GM19043 (cell line): ENCODE measurements at regions not wholly inside any gene's neighbourhood (a gene's known extent, or its start where the extent isn't known, plus 50 kb on each side); places are given as distances from the start of the nearest gene placed in this dataset.

Experiments used
- ATAC-seq: cut with Tn5 transposase; IDR thresholded peaks from one replicate; pipeline ENCODE4 v1.9.1; 2021; ENCODE audit warnings: low read depth; ENCODE audit not compliant: unreplicated experiment

GRCh38 chr6:148218542-148219258 lies 123.9 kb upstream of the SASH1 start:
- no peak for ATAC-seq

DNA sequence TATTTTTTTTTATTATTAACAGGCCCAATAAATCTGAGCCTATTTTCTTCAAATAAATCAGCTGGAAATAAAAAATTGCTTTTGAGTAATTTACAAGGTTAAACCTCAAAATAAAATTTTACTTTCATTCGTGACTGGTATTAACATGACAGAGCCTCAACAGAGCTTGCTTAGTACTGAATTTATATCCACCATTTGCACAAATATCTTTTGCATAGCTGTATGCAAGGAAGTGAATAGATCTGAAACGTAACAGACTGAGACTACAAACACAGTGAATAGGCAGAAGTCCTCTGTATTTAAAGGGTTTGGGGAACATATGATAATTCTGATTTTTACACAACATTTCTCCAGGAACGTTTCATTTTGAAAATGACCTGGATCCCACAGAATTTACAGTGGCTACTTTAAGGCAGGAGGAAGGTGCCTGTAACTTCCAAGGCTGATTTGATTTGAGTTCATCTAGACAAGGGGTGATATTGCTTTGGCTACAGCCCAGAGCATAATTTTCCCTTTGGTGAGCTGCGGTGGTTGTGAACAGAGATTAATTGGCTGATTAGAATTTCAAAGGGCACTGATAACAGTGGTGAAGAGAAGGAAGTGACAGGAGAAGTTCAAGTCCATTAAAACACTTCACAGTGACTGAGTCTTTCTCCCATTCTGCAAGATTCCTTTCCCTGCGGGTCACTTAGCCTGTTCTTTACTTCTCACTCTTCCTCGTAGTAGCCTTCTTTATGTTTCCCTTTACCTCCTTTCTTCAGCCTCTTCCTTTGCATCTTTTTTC lies 121.2 kb upstream of the SASH1 start:
- ATAC-seq: no peak

DNA sequence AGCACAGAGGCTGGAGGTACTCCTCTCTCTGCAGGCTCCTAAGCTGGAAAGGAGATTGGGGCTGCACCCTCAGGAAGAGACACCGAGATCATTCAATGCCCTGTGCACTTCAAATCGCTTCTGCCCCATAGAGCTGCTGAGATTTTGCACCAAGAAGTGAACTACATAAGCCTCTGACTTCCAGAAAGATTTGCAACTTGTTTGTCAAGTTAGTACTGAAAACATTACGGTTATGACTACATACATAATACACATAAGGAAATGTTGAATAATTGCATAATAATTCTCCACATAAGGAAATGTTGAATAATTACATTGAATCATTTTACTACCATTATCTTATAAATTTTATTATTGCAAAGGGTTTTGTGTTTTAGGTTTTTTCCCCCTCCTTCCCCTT lies 120.3 kb upstream of the SASH1 start:
- ATAC-seq: no peak

DNA sequence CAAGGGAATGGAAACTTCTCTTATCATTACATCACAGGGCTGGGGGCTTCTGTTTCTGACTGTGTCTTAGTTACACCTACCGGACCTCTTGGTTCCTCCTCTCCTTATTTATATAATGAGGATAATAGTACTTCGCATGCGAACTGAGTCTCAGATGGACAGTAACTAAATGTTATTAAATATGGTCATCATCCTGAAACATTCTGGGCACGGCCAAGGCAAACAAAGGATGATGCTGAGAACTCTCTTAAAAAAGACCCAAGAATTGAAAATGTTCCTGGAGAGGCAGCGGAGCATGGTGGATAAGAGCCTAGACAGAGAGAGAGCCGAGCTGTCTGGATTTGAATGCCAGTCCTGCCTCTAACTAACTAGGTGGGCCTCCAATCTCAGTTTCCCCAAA lies 119.8 kb upstream of the SASH1 start:
- no peak for ATAC-seq

DNA sequence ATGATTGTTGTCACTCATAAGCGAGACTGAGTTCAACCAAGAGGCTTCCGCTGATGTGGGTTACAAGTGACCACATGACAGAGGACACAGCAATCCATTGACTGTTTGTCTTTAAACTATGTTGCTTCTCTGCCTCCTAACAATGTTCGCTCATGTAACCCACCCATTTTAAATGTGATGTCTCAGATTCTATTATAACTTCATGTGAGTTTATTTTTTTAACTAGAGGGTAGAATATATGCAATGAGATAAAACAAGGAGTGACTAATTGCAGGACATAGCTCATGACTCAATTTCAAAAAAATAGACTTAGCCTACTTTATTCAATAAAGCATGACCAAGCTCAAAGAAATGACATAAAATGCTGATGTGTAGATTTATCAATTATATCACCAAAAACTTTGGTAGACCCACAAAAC lies 119.2 kb upstream of the SASH1 start:
- no peak for ATAC-seq

GRCh38 chr6:148225871-148226270 lies 116.8 kb upstream of the SASH1 start:
- ATAC-seq: no peak

- no peak for ATAC-seq
Observed at GRCh38 chr6:148226284-148226683, 116.4 kb upstream of the SASH1 start.

DNA sequence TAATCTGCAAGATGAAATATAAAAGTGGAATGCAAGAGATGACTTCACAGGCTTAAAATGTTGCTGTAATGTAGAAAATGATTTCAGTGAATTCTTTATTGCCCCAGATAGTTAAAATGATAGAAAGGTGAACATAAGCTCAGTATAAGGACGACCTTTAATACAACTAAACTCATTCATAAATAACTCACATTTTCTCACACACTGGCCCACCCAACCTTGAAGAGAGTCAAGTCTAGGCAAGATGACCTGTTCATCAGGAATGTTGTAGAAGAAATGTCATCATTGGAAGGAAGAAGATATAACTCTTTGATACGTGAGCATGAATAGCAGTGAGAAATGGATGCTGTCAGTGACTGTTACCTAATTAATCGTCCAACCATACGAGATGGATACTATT lies 111.1 kb upstream of the SASH1 start:
- ATAC-seq: no peak

DNA sequence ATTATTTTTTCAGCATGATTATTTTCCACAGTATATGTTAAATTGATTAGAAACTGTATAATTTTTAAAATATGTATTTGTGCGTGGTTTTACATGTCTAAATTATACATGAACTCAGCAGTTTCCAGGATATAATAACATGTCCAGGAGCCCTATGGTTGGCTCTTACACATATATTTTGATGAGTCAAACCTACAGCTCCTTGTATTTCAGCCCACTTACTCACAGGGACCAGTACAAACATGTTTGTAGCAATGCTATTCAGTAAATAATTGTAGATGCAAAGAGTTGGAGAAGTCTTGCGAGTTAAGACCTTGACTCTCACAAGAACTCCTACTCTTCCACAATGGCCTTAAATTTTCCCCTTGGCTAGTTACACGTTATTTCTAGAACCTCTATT lies 107.2 kb upstream of the SASH1 start:
- no peak for ATAC-seq

DNA sequence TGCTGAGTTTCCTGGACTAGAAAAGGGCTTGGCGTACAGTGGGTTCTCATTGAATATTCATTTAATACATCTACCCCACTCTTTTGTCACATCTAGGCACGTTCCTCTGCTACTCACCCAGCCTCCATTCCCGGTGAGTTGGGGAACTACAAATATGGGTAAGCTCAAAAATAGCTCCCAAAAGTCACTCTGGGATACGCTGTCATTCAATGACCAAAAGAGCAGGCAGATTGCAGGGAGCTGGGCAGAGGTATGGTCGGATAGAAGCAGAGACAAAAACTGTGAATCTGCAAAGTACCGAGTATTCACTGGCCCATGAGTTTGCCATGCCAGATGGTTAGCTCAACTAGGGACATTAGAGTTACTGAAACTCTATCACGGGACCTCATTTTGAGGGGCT lies 103.9 kb upstream of the SASH1 start:
- no peak for ATAC-seq

DNA sequence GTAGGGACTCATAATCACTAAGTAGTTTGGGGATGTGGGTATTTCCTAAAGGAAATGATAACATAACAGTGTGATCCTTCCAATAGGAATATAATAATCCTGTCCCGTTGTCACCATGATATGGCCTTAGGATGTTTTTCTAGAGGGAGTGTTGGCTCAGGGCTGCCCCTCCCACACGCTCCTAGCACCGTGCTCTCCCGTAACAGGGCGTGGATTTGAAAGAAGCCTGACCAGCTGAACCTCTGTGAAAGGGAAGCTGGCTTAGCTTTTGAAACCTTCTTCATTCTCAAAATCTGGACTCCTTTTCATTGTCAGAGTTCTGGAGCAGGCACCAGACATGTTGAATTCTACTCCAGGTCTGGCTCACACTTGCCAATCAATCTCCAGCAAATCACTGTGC lies 103.4 kb upstream of the SASH1 start:
- no peak for ATAC-seq

DNA sequence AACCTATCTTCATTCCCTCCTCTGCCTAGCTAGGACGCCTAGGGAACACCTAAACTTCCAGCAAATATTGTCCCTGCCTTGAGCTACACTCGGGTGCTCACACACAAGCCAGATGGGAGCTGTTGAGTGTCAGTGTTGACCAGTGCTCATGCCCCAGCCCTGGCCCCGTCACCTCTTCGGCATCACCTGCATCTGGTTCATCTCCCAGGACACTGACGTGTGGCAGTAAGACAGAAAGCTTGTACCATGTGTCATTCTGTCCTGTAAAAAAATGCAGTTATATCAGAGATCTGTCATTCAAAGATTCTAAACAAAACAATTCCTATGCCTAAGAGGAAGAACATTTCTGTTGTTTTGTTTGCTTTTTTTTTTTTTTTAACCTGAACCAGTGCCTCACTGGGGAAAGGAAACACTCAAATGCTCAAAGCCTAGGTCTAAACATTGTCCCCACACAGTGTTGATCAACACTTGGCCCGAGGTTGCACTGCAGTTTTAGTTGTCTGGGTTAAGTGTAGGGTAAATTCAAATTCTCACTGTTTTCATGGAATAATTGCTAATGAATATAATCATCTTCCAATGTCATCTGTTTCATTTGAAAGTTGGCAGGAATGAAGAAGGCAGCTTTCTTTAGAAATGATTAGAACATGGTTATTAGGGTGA lies 102.7 kb upstream of the SASH1 start:
- ATAC-seq: no peak

GRCh38 chr6:148240461-148240840 lies 102.2 kb upstream of the SASH1 start:
- no peak for ATAC-seq

GRCh38 chr6:148240861-148241477 lies 101.7 kb upstream of the SASH1 start:
- no peak for ATAC-seq

GRCh38 chr6:148242180-148242579 lies 100.5 kb upstream of the SASH1 start:
- ATAC-seq: no peak

- ATAC-seq: no peak
Observed at GRCh38 chr6:148244217-148244935, 98.3 kb upstream of the SASH1 start.

DNA sequence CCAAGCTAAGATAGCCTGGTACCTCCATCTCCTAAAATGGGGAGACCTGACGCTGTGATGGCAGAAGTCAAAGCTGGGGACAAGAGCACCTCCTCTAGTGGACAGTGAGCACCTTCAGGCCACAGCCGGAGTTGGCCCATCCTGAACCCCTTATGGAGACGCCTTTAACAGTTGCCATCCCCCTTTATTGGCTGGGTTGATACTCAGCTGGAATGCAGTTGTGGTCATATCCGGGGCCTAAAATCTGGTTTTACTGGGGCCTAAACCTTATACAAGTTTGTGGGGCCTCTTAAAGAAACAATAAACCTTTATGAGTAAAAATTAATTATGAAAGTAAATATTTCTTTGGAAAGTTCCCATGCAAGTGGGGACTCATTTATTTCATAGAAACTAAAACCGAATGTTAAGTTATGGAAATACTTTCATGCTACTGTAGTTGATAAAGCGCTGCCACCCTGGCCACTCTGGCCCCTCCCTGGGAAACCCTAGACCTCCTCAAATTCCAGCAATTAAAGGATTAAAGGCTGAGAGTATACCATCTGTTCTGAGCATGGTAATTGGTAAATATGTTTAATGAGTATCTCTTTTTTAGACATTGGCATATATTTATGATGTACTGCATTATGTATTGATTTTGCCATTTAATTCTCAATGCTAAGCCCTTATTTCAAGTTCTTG lies 95.1 kb upstream of the SASH1 start:
- ATAC-seq: no peak

DNA sequence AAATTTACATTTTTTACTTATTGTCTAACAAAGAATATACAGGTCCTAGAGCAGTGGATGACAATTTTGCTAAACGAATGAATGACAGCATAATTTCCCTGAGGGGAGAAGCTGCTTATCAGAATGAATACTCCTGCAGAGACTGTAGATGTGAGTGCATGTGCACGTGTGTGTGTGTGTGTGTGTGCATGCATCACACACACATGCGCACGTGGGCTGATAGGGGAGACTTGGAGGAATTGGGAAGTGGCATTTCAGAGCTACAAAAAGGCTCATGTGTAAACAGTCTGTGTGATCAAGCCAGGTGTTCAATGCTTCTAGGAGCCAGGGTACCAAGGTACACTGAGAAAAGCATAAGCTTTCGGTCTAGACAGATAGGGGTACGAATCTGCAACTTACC lies 93.5 kb upstream of the SASH1 start:
- ATAC-seq: no peak

GRCh38 chr6:148249679-148250375 lies 92.8 kb upstream of the SASH1 start:
- no peak for ATAC-seq
